ENCODE measurements at regions not wholly inside any gene's neighbourhood (a gene's known extent, or its start where the extent isn't known, plus 50 kb on each side); places are given as distances from the start of the nearest gene placed in this dataset.

- H3K4me3 ChIP-seq (ENCODE audit: low read length): no peak overlapping the region
- no peaks in the 10 kb centered on the region for H3K9me2 ChIP-seq (replicated peaks; ENCODE audit: insufficient read depth, low read length)
- no peaks in the 10 kb centered on the region for H4K20me1 ChIP-seq (ENCODE audit: insufficient read depth, low read length)
- DNase-seq: no peak
- no peaks in the 10 kb centered on the region for H3K79me2 ChIP-seq (ENCODE audit: low read length)
- H3F3A ChIP-seq (ENCODE audit: insufficient read depth, low read length): no peaks in the 10 kb centered on the region
- no peaks in the 10 kb centered on the region for H3K9me3 ChIP-seq (replicated peaks; ENCODE audit: insufficient read depth, low read length)
- H3K4me1 ChIP-seq (ENCODE audit: low read length): peaks cover 13% of the 10 kb centered on the region; the same call in 1 of the 2 replicates
- H3K36me3 ChIP-seq (replicated peaks; ENCODE audit: insufficient read depth, low read length): no peaks in the 10 kb centered on the region
- no peak overlapping the region for H3K27ac ChIP-seq (ENCODE audit: low read length)
- TF ChIP-seq CTCF (IDR thresholded peaks at IDR 0.05; ENCODE audit: low read length) (no peak), EZH2phosphoT487 (IDR thresholded peaks at IDR 0.05; ENCODE audit: low read length) (no peak), EZH2 (optimal IDR thresholded peaks at IDR 0.05; ENCODE audit: low read depth, low read length) (no peak)
- H3K4me2 ChIP-seq (ENCODE audit: low read depth, low read length): no peak overlapping the region
- H2AFZ ChIP-seq (ENCODE audit: low read length): no peak overlapping the region
- no peak overlapping the region for H3K9ac ChIP-seq (ENCODE audit: low read length)
- no peaks in the 10 kb centered on the region for H3K27me3 ChIP-seq (replicated peaks; ENCODE audit: insufficient read depth, low read length)
Measured at GRCh38 chr12:59070322-59070933, 150.1 kb upstream of the LRIG3 start.

- Histone ChIP-seq H3K4me2 (ENCODE audit: low read depth, low read length) (no peak overlapping the region), H3K79me2 (ENCODE audit: low read length) (no peaks in the 10 kb centered on the region), H4K20me1 (ENCODE audit: insufficient read depth, low read length) (no peaks in the 10 kb centered on the region), H2AFZ (ENCODE audit: low read length) (no peak overlapping the region), H3K36me3 (replicated peaks; ENCODE audit: insufficient read depth, low read length) (no peaks in the 10 kb centered on the region), H3K27ac (ENCODE audit: low read length) (no peak overlapping the region), H3K9ac (ENCODE audit: low read length) (no peak overlapping the region), H3K4me3 (ENCODE audit: low read length) (no peak overlapping the region), H3K27me3 (replicated peaks; ENCODE audit: insufficient read depth, low read length) (no peaks in the 10 kb centered on the region), H3K4me1 (ENCODE audit: low read length) (peaks cover 13% of the 10 kb centered on the region; the same call in 1 of the 2 replicates), H3K9me2 (replicated peaks; ENCODE audit: insufficient read depth, low read length) (no peaks in the 10 kb centered on the region), H3F3A (ENCODE audit: insufficient read depth, low read length) (no peaks in the 10 kb centered on the region), H3K9me3 (replicated peaks; ENCODE audit: insufficient read depth, low read length) (no peaks in the 10 kb centered on the region)
- no peak for DNase-seq
- TF ChIP-seq EZH2phosphoT487 (IDR thresholded peaks at IDR 0.05; ENCODE audit: low read length): no peak
- no peak for TF ChIP-seq CTCF (IDR thresholded peaks at IDR 0.05; ENCODE audit: low read length)
- no peak for TF ChIP-seq EZH2 (optimal IDR thresholded peaks at IDR 0.05; ENCODE audit: low read depth, low read length)
Measured at GRCh38 chr12:59069516-59069915, 149.2 kb upstream of the LRIG3 start.

GRCh38 chr12:59068436-59068835 lies 148.1 kb upstream of the LRIG3 start:
- H3K4me1 ChIP-seq (ENCODE audit: low read length): peaks cover 13% of the 10 kb centered on the region; the same call in 1 of the 2 replicates
- H3K4me2 ChIP-seq (ENCODE audit: low read depth, low read length): no peak overlapping the region
- H4K20me1 ChIP-seq (ENCODE audit: insufficient read depth, low read length): no peaks in the 10 kb centered on the region
- no peak overlapping the region for H3K27ac ChIP-seq (ENCODE audit: low read length)
- no peaks in the 10 kb centered on the region for H3K27me3 ChIP-seq (replicated peaks; ENCODE audit: insufficient read depth, low read length)
- no peaks in the 10 kb centered on the region for H3K9me3 ChIP-seq (replicated peaks; ENCODE audit: insufficient read depth, low read length)
- no peaks in the 10 kb centered on the region for H3K9me2 ChIP-seq (replicated peaks; ENCODE audit: insufficient read depth, low read length)
- H3K79me2 ChIP-seq (ENCODE audit: low read length): no peaks in the 10 kb centered on the region
- H3K9ac ChIP-seq (ENCODE audit: low read length): no peak overlapping the region
- TF ChIP-seq EZH2 (optimal IDR thresholded peaks at IDR 0.05; ENCODE audit: low read depth, low read length) (no peak), EZH2phosphoT487 (IDR thresholded peaks at IDR 0.05; ENCODE audit: low read length) (no peak), CTCF (IDR thresholded peaks at IDR 0.05; ENCODE audit: low read length) (no peak)
- H2AFZ ChIP-seq (ENCODE audit: low read length): no peak overlapping the region
- H3K4me3 ChIP-seq (ENCODE audit: low read length): no peak overlapping the region
- DNase-seq: no peak
- no peaks in the 10 kb centered on the region for H3F3A ChIP-seq (ENCODE audit: insufficient read depth, low read length)
- no peaks in the 10 kb centered on the region for H3K36me3 ChIP-seq (replicated peaks; ENCODE audit: insufficient read depth, low read length)

Data from MM.1S (cell line).